ENCODE measurements at regions not wholly inside any gene's neighbourhood (a gene's known extent, or its start where the extent isn't known, plus 50 kb on each side); places are given as distances from the start of the nearest gene placed in this dataset.

DNA sequence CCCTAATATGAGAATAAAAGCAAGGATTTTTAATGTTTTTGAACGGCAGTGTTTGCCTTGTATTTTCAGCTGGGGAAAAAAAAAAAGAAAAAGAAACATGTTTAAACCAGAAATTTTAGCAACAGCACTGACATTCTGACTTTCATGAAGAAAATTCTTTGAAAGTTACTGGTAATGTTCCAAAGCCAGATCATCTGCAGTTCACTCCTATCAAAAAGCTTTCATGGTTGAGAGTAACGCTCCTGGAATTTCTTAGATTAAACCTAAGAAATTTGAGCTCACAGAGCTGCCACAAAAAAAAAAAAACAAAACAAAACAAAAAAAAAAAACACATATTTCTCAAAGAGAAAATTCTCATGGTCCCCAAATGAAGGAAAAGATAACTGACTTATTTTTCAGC, 1106.7 kb downstream of the EFNB2 start:
- TF ChIP-seq YY1 (IDR thresholded peaks at IDR 0.05; ENCODE audit: low read depth, low read length) (no peak), ZNF274 (IDR thresholded peaks at IDR 0.05; ENCODE audit: borderline replicate concordance, extremely low read depth, low read length) (no peak), CHD1 (IDR thresholded peaks at IDR 0.05; ENCODE audit: low read depth, low read length) (no peak), POLR2AphosphoS5 (IDR thresholded peaks at IDR 0.05; ENCODE audit: low read depth, low read length) (no peak)
- TF ChIP-seq, protein P1, sequence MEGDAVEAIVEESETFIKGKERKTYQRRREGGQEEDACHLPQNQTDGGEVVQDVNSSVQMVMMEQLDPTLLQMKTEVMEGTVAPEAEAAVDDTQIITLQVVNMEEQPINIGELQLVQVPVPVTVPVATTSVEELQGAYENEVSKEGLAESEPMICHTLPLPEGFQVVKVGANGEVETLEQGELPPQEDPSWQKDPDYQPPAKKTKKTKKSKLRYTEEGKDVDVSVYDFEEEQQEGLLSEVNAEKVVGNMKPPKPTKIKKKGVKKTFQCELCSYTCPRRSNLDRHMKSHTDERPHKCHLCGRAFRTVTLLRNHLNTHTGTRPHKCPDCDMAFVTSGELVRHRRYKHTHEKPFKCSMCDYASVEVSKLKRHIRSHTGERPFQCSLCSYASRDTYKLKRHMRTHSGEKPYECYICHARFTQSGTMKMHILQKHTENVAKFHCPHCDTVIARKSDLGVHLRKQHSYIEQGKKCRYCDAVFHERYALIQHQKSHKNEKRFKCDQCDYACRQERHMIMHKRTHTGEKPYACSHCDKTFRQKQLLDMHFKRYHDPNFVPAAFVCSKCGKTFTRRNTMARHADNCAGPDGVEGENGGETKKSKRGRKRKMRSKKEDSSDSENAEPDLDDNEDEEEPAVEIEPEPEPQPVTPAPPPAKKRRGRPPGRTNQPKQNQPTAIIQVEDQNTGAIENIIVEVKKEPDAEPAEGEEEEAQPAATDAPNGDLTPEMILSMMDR (IDR thresholded peaks at IDR 0.05; ENCODE audit: control extremely low read depth in 1 of 3, insufficient read depth in 1 of 3, low read depth in 1 of 3, low read length in 3 of 3), result no peak
